Testis (tissue), 2 donors: ENCODE measurements at regions not wholly inside any gene's neighbourhood (a gene's known extent, or its start where the extent isn't known, plus 50 kb on each side); places are given as distances from the start of the nearest gene placed in this dataset.

Experiments
- CTCF ChIP-seq, 3 experiments: fragments of 450-650 bp in 2 of 3; fragments of 200-600 bp in 1 of 3; sonication (generic) in 1 of 3; IDR thresholded peaks; one replicate each; pipeline ENCODE4 v1.5.1; 2016 to 2019; ENCODE audit warnings: antibody characterized with exemption in 3 of 3, mild to moderate bottlenecking in 2 of 3, moderate library complexity in 1 of 3
- POLR2A ChIP-seq: fragments of 450-650 bp; IDR thresholded peaks from one replicate; pipeline ENCODE4 v1.6.1; 2017; ENCODE audit warnings: antibody characterized with exemption, mild to moderate bottlenecking, moderate library complexity

- TF ChIP-seq CTCF (IDR thresholded peaks at IDR 0.05) (no peak), POLR2A (no peak)
Observed at GRCh38 chr7:21358648-21359047, 69.2 kb upstream of the SP4 start.
